IMR-90 (cell line): ENCODE measurements at regions not wholly inside any gene's neighbourhood (a gene's known extent, or its start where the extent isn't known, plus 50 kb on each side); places are given as distances from the start of the nearest gene placed in this dataset.

ENCODE experiments used
- ATAC-seq: fragments of 200-7000 bp; cut with Tn5 transposase; 2 replicates; pipeline ENCODE4 v1.9.1; 2020; ENCODE audit warnings: low read depth, mild to moderate bottlenecking, moderate library complexity
- BruUV-seq: library from RNA; stranded (reverse); fragments of 400-500 nt; replicated peaks from 2 replicates; lab custom pipeline; 2021; lab: Mats Ljungman, UMichigan
- CTCF ChIA-PET: fragments of 300-600 bp; formaldehyde crosslinking; extraction: SDS; loops from one replicate; lab custom pipeline; 2021; ENCODE audit warnings: antibody characterized with exemption; lab: Yijun Ruan, JAX
- POLR2A ChIA-PET: fragments of 300-600 bp; sonication (Branson Sonifier 250); formaldehyde crosslinking; loops from one replicate; lab custom pipeline; 2022; ENCODE audit warnings: antibody characterized with exemption; ENCODE audit not compliant: unreplicated experiment; lab: Charles Lee
- DNase-seq: peaks from one replicate; pipeline ENCODE4 v3.0.0; 2013
- H2AFZ ChIP-seq: replicated peaks from 2 replicates; pipeline ENCODE3; 2013; ENCODE audit warnings: low read length, mild to moderate bottlenecking; ENCODE audit not compliant: poor library complexity
- H2AK5ac ChIP-seq: 2 replicates; pipeline ENCODE4 v1.6.1; 2013; ENCODE audit warnings: low read depth, low read length, inconsistent platforms
- H2AK9ac ChIP-seq: replicated peaks from 2 replicates; pipeline ENCODE3; 2013; ENCODE audit warnings: mild to moderate bottlenecking, low read depth, low read length, moderate library complexity; ENCODE audit not compliant: poor library complexity
- H2BK120ac ChIP-seq: 2 replicates; pipeline ENCODE4 v1.6.1; 2013; ENCODE audit warnings: low read depth, low read length, inconsistent platforms
- H2BK15ac ChIP-seq: 3 replicates; pipeline ENCODE4 v1.6.1; 2013; ENCODE audit warnings: low read depth, low read length, inconsistent platforms
- H2BK20ac ChIP-seq: 2 replicates; pipeline ENCODE4 v1.6.1; 2013; ENCODE audit warnings: low read depth, mild to moderate bottlenecking, inconsistent platforms, low read length, moderate library complexity
- H2BK5ac ChIP-seq: 2 replicates; pipeline ENCODE4 v1.6.1; 2013; ENCODE audit warnings: mild to moderate bottlenecking, low read depth, low read length, inconsistent platforms; ENCODE audit not compliant: poor library complexity, severe bottlenecking
- H3K14ac ChIP-seq: replicated peaks from 2 replicates; pipeline ENCODE4 v1.6.1; 2013; ENCODE audit warnings: low read depth, low read length, inconsistent platforms
- H3K18ac ChIP-seq: 2 replicates; pipeline ENCODE4 v1.6.1; 2013; ENCODE audit warnings: low read depth, low read length, control low read depth
- H3K23ac ChIP-seq: 2 replicates; pipeline ENCODE4 v1.6.1; 2013; ENCODE audit warnings: low read depth, low read length, inconsistent platforms
- H3K27ac ChIP-seq: 2 replicates; pipeline ENCODE4 v1.5.1; 2013; ENCODE audit warnings: mild to moderate bottlenecking, control low read depth, low read length; ENCODE audit not compliant: insufficient read depth
- H3K27me3 ChIP-seq: 2 replicates; pipeline ENCODE4 v1.6.1; 2013; ENCODE audit warnings: low read length; ENCODE audit not compliant: control insufficient read depth, insufficient read depth
- H3K36me3 ChIP-seq: 2 replicates; pipeline ENCODE4 v1.6.1; 2013; ENCODE audit warnings: low read length, mixed read lengths; ENCODE audit not compliant: control insufficient read depth, insufficient read depth
- H3K4ac ChIP-seq: 2 replicates; pipeline ENCODE4 v1.6.1; 2013; ENCODE audit warnings: low read depth, low read length, inconsistent platforms
- H3K4me1 ChIP-seq: 2 replicates; pipeline ENCODE4 v1.6.1; 2013; ENCODE audit warnings: low read length, mixed read lengths; ENCODE audit not compliant: control insufficient read depth, insufficient read depth
- H3K4me2 ChIP-seq: 2 replicates; pipeline ENCODE4 v1.6.1; 2013; ENCODE audit warnings: low read depth, mild to moderate bottlenecking, control low read depth, low read length, moderate library complexity
- H3K4me3 ChIP-seq: 2 replicates; pipeline ENCODE4 v1.5.1; 2013; ENCODE audit warnings: low read depth, mild to moderate bottlenecking, control low read depth, low read length, moderate library complexity; ENCODE audit not compliant: insufficient read depth
- H3K56ac ChIP-seq: 2 replicates; pipeline ENCODE4 v1.6.1; 2013; ENCODE audit warnings: low read length, inconsistent platforms; ENCODE audit not compliant: insufficient read depth; ENCODE audit errors: extremely low read depth
- H3K79me1 ChIP-seq, 2 experiments: 2 replicates each; pipeline ENCODE4 v1.6.1; 2013; ENCODE audit warnings: low read length in 2 of 2, inconsistent platforms in 1 of 2, low read depth in 1 of 2
- H3K9ac ChIP-seq: 2 replicates; pipeline ENCODE4 v1.6.1; 2013; ENCODE audit warnings: low read depth, low read length, control low read depth
- H3K9me1 ChIP-seq: 2 replicates; pipeline ENCODE4 v1.6.1; 2013; ENCODE audit warnings: low read length, inconsistent platforms; ENCODE audit not compliant: insufficient read depth
- H3K9me3 ChIP-seq: 2 replicates; pipeline ENCODE4 v1.6.1; 2013; ENCODE audit warnings: low read length; ENCODE audit not compliant: control insufficient read depth, insufficient read depth
- H4K20me1 ChIP-seq: 2 replicates; pipeline ENCODE4 v1.6.1; 2013; ENCODE audit warnings: low read length, inconsistent platforms; ENCODE audit not compliant: insufficient read depth
- H4K5ac ChIP-seq: 2 replicates; pipeline ENCODE4 v1.6.1; 2013; ENCODE audit warnings: mild to moderate bottlenecking, low read depth, low read length, control low read depth
- H4K8ac ChIP-seq, 2 experiments: 2 replicates each; pipeline ENCODE4 v1.6.1; 2013; ENCODE audit warnings: low read depth in 2 of 2, low read length in 2 of 2, control low read depth in 1 of 2, inconsistent platforms in 1 of 2
- H4K91ac ChIP-seq: 2 replicates; pipeline ENCODE4 v1.6.1; 2013; ENCODE audit warnings: low read depth, low read length, inconsistent platforms; ENCODE audit not compliant: insufficient read depth
- FOS ChIP-seq: fragments of 150-350 bp; IDR thresholded peaks from 2 replicates; pipeline ENCODE4 v1.6.1; 2016; ENCODE audit warnings: low read depth, low read length
- MAFK ChIP-seq: IDR thresholded peaks from 2 replicates; pipeline ENCODE4 v1.6.1; 2012; ENCODE audit warnings: low read depth, low read length, improper control_type of control experiment
- MAZ ChIP-seq: IDR thresholded peaks from 2 replicates; pipeline ENCODE4 v1.6.1; 2012; ENCODE audit warnings: low read depth, mild to moderate bottlenecking, low read length, improper control_type of control experiment, moderate library complexity, borderline replicate concordance
- MXI1 ChIP-seq: IDR thresholded peaks from 2 replicates; pipeline ENCODE4 v1.6.1; 2012; ENCODE audit warnings: low read depth, mild to moderate bottlenecking, low read length, moderate library complexity, borderline replicate concordance
- NFE2L2 ChIP-seq: fragments of 150-350 bp; IDR thresholded peaks from 2 replicates; pipeline ENCODE4 v1.6.1; 2016; ENCODE audit warnings: low read depth, mild to moderate bottlenecking, low read length
- POLR2A ChIP-seq: IDR thresholded peaks from 2 replicates; pipeline ENCODE4 v1.6.1; 2012; ENCODE audit warnings: mild to moderate bottlenecking, low read depth, low read length
- RFX5 ChIP-seq: IDR thresholded peaks from 2 replicates; pipeline ENCODE4 v1.8.0; 2012; ENCODE audit warnings: low read depth, mild to moderate bottlenecking, low read length, moderate library complexity
- dilution Hi-C: fragments of 300-500 bp; cut with HindIII; formaldehyde crosslinking; loops from one replicate; pipeline ENCODE4 v1.14.3; 2018; ENCODE audit warnings: low sequenced_read_pairs; ENCODE audit not compliant: unreplicated experiment
- in situ Hi-C: fragments of 300-500 bp; cut with MboI; formaldehyde crosslinking; loops from 3 replicates; pipeline ENCODE4 v1.14.3; 2019; ENCODE audit warnings: low sequenced_read_pairs, inconsistent platforms, mixed read lengths
- intact Hi-C: fragments of 100-400 bp; cut with micrococcal nuclease; formaldehyde crosslinking; loops from 2 replicates; pipeline ENCODE4 v1.10.0; 2022
- TF ChIP-seq, protein P1 (sequence below): fragments of 150-350 bp; IDR thresholded peaks from 2 replicates; pipeline ENCODE4 v1.6.1; 2016; ENCODE audit warnings: low read depth, mild to moderate bottlenecking, low read length, moderate library complexity, borderline replicate concordance
- TF ChIP-seq, protein P2 (sequence below): conservative IDR thresholded peaks from 2 replicates; pipeline ENCODE4 v1.5.1; 2012; ENCODE audit warnings: mild to moderate bottlenecking, low read depth, low read length, improper control_type of control experiment

DNA sequence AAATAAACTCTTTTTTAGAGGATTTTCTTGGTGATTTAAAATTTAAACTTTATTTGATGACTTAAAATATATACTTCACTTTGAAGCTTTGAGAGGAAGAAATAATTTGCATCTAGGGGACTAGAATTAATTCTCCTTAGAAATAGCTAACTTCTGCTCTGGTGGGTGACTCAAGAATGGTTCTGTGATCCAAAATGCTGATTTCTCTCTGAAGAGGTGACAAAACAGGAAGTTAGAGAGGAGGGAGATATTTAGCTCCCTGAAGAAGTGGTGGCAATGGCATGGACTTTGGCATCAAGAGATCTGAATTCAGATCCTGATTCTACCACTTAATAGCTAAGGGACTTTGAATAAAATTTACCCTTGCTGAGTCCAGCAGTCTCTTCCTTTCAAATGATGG, 125.8 kb upstream of the ATP1B1 start:
- Histone ChIP-seq H4K8ac (no peak overlapping the region), H3K4me1 (no peaks in the 10 kb centered on the region), H3K36me3 (no peaks in the 10 kb centered on the region), H2BK15ac (no peak overlapping the region), H2AK5ac (no peak overlapping the region), H3K27ac (no peak overlapping the region), H3K23ac (no peak overlapping the region), H2BK120ac (no peak overlapping the region), H3K27me3 (no peaks in the 10 kb centered on the region), H3K9me3 (no peaks in the 10 kb centered on the region), H3K4ac (no peak overlapping the region), H3K4me3 (no peak overlapping the region), H2BK20ac (no peak overlapping the region), H3K56ac (no peak overlapping the region), H3K4me2 (no peak overlapping the region), H3K9ac (no peak overlapping the region), H2AFZ (no peak overlapping the region), H3K9me1 (no peaks in the 10 kb centered on the region), H3K79me1 (no peaks in the 10 kb centered on the region), H2AK9ac (no peak overlapping the region), H3K14ac (no peak overlapping the region), H4K5ac (no peak overlapping the region), H4K20me1 (no peaks in the 10 kb centered on the region), H2BK5ac (no peak overlapping the region), H3K18ac (no peak overlapping the region), H4K91ac (no peak overlapping the region)
- ChIA-PET CTCF (no interaction called here), POLR2A (no interaction called here)
- dilution Hi-C loops (no loop called here), intact Hi-C loops (no loop called here), in situ Hi-C loops (no loop called here)
- DNase-seq = no peak
- BruUV-seq = no TSS peak
- ATAC-seq = no peak
- TF ChIP-seq NFE2L2 (no peak), POLR2A (no peak), MXI1 (no peak), MAFK (no peak), RFX5 (no peak), FOS (no peak), MAZ (no peak)
- TF ChIP-seq, protein P1, sequence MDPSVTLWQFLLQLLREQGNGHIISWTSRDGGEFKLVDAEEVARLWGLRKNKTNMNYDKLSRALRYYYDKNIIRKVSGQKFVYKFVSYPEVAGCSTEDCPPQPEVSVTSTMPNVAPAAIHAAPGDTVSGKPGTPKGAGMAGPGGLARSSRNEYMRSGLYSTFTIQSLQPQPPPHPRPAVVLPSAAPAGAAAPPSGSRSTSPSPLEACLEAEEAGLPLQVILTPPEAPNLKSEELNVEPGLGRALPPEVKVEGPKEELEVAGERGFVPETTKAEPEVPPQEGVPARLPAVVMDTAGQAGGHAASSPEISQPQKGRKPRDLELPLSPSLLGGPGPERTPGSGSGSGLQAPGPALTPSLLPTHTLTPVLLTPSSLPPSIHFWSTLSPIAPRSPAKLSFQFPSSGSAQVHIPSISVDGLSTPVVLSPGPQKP = no peak
- TF ChIP-seq, protein P2, sequence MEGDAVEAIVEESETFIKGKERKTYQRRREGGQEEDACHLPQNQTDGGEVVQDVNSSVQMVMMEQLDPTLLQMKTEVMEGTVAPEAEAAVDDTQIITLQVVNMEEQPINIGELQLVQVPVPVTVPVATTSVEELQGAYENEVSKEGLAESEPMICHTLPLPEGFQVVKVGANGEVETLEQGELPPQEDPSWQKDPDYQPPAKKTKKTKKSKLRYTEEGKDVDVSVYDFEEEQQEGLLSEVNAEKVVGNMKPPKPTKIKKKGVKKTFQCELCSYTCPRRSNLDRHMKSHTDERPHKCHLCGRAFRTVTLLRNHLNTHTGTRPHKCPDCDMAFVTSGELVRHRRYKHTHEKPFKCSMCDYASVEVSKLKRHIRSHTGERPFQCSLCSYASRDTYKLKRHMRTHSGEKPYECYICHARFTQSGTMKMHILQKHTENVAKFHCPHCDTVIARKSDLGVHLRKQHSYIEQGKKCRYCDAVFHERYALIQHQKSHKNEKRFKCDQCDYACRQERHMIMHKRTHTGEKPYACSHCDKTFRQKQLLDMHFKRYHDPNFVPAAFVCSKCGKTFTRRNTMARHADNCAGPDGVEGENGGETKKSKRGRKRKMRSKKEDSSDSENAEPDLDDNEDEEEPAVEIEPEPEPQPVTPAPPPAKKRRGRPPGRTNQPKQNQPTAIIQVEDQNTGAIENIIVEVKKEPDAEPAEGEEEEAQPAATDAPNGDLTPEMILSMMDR = no peak
